Neural cell (in vitro differentiated cells): ENCODE measurements at regions not wholly inside any gene's neighbourhood (a gene's known extent, or its start where the extent isn't known, plus 50 kb on each side); places are given as distances from the start of the nearest gene placed in this dataset.

Experiments
- H2AFZ ChIP-seq: fragments of 200-600, 300-800 bp; sonication (generic), shearing (Covaris generic); 2 replicates; pipeline ENCODE4 v1.6.0; 2014; ENCODE audit warnings: low read depth, mild to moderate bottlenecking, antibody characterized with exemption, low read length, moderate library complexity
- H3F3A ChIP-seq: fragments of 200-600 bp; shearing (Covaris generic); 2 replicates; pipeline ENCODE4 v1.6.1; 2016; ENCODE audit warnings: mild to moderate bottlenecking, moderate library complexity, mixed read lengths, antibody characterized with exemption, low read length; ENCODE audit not compliant: insufficient read depth, poor library complexity, severe bottlenecking
- H3K27ac ChIP-seq: fragments of 200-600, 300-800 bp; sonication (generic), shearing (Covaris generic); 2 replicates; pipeline ENCODE4 v1.5.1; 2014; ENCODE audit warnings: mild to moderate bottlenecking, low read length, moderate library complexity
- H3K27me3 ChIP-seq: fragments of 300-800, 200-600 bp; sonication (generic), shearing (Covaris generic); 2 replicates; pipeline ENCODE4 v1.6.0; 2014; ENCODE audit warnings: mild to moderate bottlenecking, low read depth, low read length, moderate library complexity; ENCODE audit not compliant: insufficient read depth
- H3K36me3 ChIP-seq: fragments of 300-800, 200-600 bp; sonication (generic), shearing (Covaris generic); 2 replicates; pipeline ENCODE4 v1.5.1; 2014; ENCODE audit warnings: mild to moderate bottlenecking, antibody characterized with exemption, low read length, moderate library complexity; ENCODE audit not compliant: insufficient read depth
- H3K4me2 ChIP-seq: fragments of 300-800, 200-600 bp; sonication (generic), shearing (Covaris generic); 2 replicates; pipeline ENCODE4 v1.6.0; 2014; ENCODE audit warnings: mild to moderate bottlenecking, low read length
- H3K4me3 ChIP-seq: fragments of 300-800, 200-600 bp; sonication (generic), shearing (Covaris generic); 2 replicates; pipeline ENCODE4 v1.5.1; 2014; ENCODE audit warnings: mild to moderate bottlenecking, low read length, moderate library complexity
- H3K79me2 ChIP-seq: fragments of 200-600 bp; shearing (Covaris generic); replicated peaks from 2 replicates; pipeline ENCODE4 v1.6.0; 2014; ENCODE audit warnings: mild to moderate bottlenecking, low read length, moderate library complexity; ENCODE audit not compliant: insufficient read depth
- H3K9ac ChIP-seq: fragments of 300-800, 200-600 bp; sonication (generic), shearing (Covaris generic); 2 replicates; pipeline ENCODE4 v1.6.1; 2016; ENCODE audit warnings: mild to moderate bottlenecking, low read length, mixed read lengths
- H3K9me2 ChIP-seq: fragments of 200-600 bp; shearing (Covaris generic); 2 replicates; pipeline ENCODE4 v1.6.1; 2016; ENCODE audit warnings: mild to moderate bottlenecking, low read length, mixed read lengths; ENCODE audit not compliant: insufficient read depth
- H3K9me3 ChIP-seq: fragments of 200-600, 300-800 bp; sonication (generic), shearing (Covaris generic); 2 replicates; pipeline ENCODE4 v1.6.1; 2016; ENCODE audit warnings: mild to moderate bottlenecking, mixed run types, low read length, moderate library complexity, mixed read lengths
- H4K20me1 ChIP-seq: fragments of 200-600 bp; shearing (Covaris generic); 2 replicates; pipeline ENCODE4 v1.6.1; 2016; ENCODE audit warnings: mild to moderate bottlenecking, mixed run types; ENCODE audit not compliant: insufficient read depth
- CTCF ChIP-seq: fragments of 450-650 bp; IDR thresholded peaks from 2 replicates; pipeline ENCODE4 v1.5.1; 2014; ENCODE audit warnings: antibody characterized with exemption, mild to moderate bottlenecking, moderate library complexity; ENCODE audit not compliant: poor library complexity, severe bottlenecking
- EP300 ChIP-seq: fragments of 450-650 bp; conservative IDR thresholded peaks from 2 replicates; pipeline ENCODE4 v1.6.1; 2014; ENCODE audit warnings: antibody characterized with exemption, mild to moderate bottlenecking, moderate library complexity; ENCODE audit not compliant: poor library complexity, severe bottlenecking
- EZH2 ChIP-seq: fragments of 200-600, 300-800 bp; shearing (Covaris generic), sonication (generic); IDR thresholded peaks from 2 replicates; pipeline ENCODE4 v1.6.1; 2014; ENCODE audit warnings: antibody characterized with exemption, low read length, borderline replicate concordance, mild to moderate bottlenecking; ENCODE audit not compliant: insufficient read depth, poor library complexity, severe bottlenecking
- MXI1 ChIP-seq: fragments of 450-650 bp; conservative IDR thresholded peaks from 2 replicates; pipeline ENCODE4 v1.6.1; 2014; ENCODE audit warnings: antibody characterized with exemption, mild to moderate bottlenecking; ENCODE audit not compliant: poor library complexity, severe bottlenecking
- POLR2AphosphoS5 ChIP-seq: IDR thresholded peaks from 2 replicates; pipeline ENCODE4 v1.6.1; 2012
- RAD21 ChIP-seq: fragments of 450-650 bp; conservative IDR thresholded peaks from 2 replicates; pipeline ENCODE4 v1.6.1; 2014; ENCODE audit warnings: antibody characterized with exemption, mild to moderate bottlenecking, moderate library complexity
- REST ChIP-seq: IDR thresholded peaks from 2 replicates; pipeline ENCODE4 v1.6.1; 2012; ENCODE audit warnings: borderline replicate concordance
- SMC3 ChIP-seq: fragments of 450-650 bp; conservative IDR thresholded peaks from 2 replicates; pipeline ENCODE4 v1.6.1; 2014; ENCODE audit warnings: antibody characterized with exemption, mild to moderate bottlenecking, moderate library complexity; ENCODE audit not compliant: poor library complexity
- TAF1 ChIP-seq: IDR thresholded peaks from 2 replicates; pipeline ENCODE4 v1.6.1; 2012; ENCODE audit warnings: low read depth

DNA sequence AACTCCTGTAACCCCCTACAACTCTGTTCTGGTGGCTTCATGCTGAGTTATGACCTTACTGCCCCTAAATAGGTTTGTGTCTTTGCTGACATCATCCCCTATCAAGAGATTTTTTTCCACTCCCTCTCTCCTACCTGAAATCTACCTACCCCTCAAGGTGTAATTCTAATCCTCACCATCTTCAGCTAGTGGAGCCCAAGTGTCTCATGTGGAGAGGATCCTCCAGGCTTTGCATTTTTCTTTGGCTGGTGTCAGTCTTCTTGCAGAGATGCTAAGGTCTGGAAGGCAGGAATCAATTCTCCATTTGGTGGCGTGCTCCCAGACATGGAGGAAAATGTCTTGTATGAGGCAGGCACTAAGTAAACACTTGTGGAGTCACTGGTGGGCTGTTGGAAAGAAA is 74.8 kb upstream of the PRMT8 start:
- Histone ChIP-seq H4K20me1 (no peaks in the 10 kb centered on the region), H3K79me2 (no peaks in the 10 kb centered on the region), H3K4me2 (no peak overlapping the region), H3F3A (no peaks in the 10 kb centered on the region), H3K9me3 (no peaks in the 10 kb centered on the region), H3K9me2 (no peaks in the 10 kb centered on the region), H3K36me3 (no peaks in the 10 kb centered on the region), H3K27me3 (no peaks in the 10 kb centered on the region), H2AFZ (no peak overlapping the region), H3K27ac (no peak overlapping the region), H3K9ac (no peak overlapping the region), H3K4me3 (no peak overlapping the region)
- TF ChIP-seq CTCF: no peak
- no peak for TF ChIP-seq POLR2AphosphoS5
- TF ChIP-seq REST: no peak
- no peak for TF ChIP-seq EZH2
- no peak for TF ChIP-seq SMC3
- no peak for TF ChIP-seq RAD21
- TF ChIP-seq TAF1: no peak
- TF ChIP-seq MXI1: no peak
- no peak for TF ChIP-seq EP300

- Histone ChIP-seq H3K27me3 (no peaks in the 10 kb centered on the region), H3K79me2 (no peaks in the 10 kb centered on the region), H2AFZ (no peak overlapping the region), H3K27ac (no peak overlapping the region), H4K20me1 (no peaks in the 10 kb centered on the region), H3K9me3 (no peaks in the 10 kb centered on the region), H3F3A (no peaks in the 10 kb centered on the region), H3K9me2 (no peaks in the 10 kb centered on the region), H3K36me3 (no peaks in the 10 kb centered on the region), H3K4me3 (no peak overlapping the region), H3K4me2 (no peak overlapping the region), H3K9ac (no peak overlapping the region)
- TF ChIP-seq MXI1: no peak
- TF ChIP-seq REST: no peak
- TF ChIP-seq TAF1: no peak
- no peak for TF ChIP-seq SMC3
- TF ChIP-seq RAD21: no peak
- no peak for TF ChIP-seq CTCF
- TF ChIP-seq EP300: no peak
- TF ChIP-seq POLR2AphosphoS5: no peak
- TF ChIP-seq EZH2: no peak
Measured at GRCh38 chr12:3416670-3417069, 74.3 kb upstream of the PRMT8 start.
